ENCODE measurements at regions not wholly inside any gene's neighbourhood (a gene's known extent, or its start where the extent isn't known, plus 50 kb on each side); places are given as distances from the start of the nearest gene placed in this dataset.

DNA sequence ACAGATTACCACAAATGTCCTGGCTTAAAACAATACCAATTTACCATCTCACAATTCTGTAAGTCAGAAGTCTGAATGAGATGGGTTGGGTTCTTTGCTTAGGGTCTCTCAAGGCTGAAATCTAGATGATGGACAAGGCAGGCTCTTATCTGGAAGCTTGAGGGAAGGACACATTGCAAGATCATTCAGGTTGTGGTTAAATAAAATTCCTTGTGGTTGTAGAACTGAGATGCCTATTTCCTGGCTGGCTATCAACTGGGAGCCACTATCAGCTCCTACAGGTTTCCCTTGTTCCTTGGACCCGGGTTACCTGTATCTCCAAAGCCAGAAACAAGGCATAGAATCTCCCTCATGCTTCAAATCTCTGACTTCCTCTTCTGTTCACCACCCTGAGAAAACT, 148.4 kb downstream of the MDFIC start:
- 69 to 100% (median 85%) methylated on average over 1 of the region's 1 CpG for WGBS, 4 donors
- peaks cover 0 to 7% (median 0%) of the 10 kb centered on the region in 12 donors for H3K4me1 ChIP-seq
- no peaks in the 10 kb centered on the region for H3K27me3 ChIP-seq
- no peaks in the 10 kb centered on the region for H3K9me3 ChIP-seq
- no peak overlapping the region for H3K4me3 ChIP-seq
- no peak for ATAC-seq
- H3K27ac ChIP-seq = no peak overlapping the region
- no peaks in the 10 kb centered on the region for H3K36me3 ChIP-seq
- TF ChIP-seq POLR2A (IDR thresholded peaks at IDR 0.05) = no peak
- intact Hi-C loops (cut with DNase I) = no loop called here
- no peak for DNase-seq

Measured in heart left ventricle (tissue), 16 donors.